ENCODE measurements at regions not wholly inside any gene's neighbourhood (a gene's known extent, or its start where the extent isn't known, plus 50 kb on each side); places are given as distances from the start of the nearest gene placed in this dataset.

DNA sequence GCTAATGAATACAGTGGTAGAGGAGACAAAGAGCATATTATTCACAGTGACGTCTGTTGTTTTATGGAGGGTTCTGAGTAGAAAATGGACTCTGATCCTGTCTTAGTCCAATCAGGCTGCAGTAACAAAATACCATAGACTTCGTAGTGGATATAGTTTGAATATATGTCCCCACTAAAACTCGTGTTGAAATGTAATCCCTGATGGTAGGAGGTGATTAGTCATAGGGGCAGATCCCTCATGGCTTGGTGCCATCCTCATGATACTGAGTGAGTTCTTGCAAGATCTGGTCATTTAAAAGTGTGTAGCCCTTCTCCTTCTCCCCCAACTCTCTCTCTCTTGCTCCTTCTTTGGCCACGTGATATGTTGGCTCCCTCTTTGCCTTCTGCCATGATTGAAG, 82.5 kb downstream of the CD83 start:
- TF ChIP-seq CTCF (IDR thresholded peaks at IDR 0.05 in 2 of 3, conservative IDR thresholded peaks at IDR 0.05 in 1 of 3; ENCODE audit: control insufficient read depth in 2 of 3, extremely low read depth in 1 of 3, insufficient read depth in 1 of 3, low read depth in 3 of 3, low read length in 3 of 3) (no peak), MAX (IDR thresholded peaks at IDR 0.05; ENCODE audit: low read depth, low read length) (no peak), HDAC2 (IDR thresholded peaks at IDR 0.05) (no peak), RAD51 (IDR thresholded peaks at IDR 0.05) (no peak), GATAD2B (conservative IDR thresholded peaks at IDR 0.05; ENCODE audit: low read depth) (no peak), CREB1 (IDR thresholded peaks at IDR 0.05; ENCODE audit: low read depth) (no peak), YY1 (IDR thresholded peaks at IDR 0.05; ENCODE audit: low read depth, low read length) (no peak), NR2F1 (conservative IDR thresholded peaks at IDR 0.05) (no peak), POLR2A (IDR thresholded peaks at IDR 0.05; ENCODE audit: low read depth, low read length) (no peak)
- TF ChIP-seq, protein P1, sequence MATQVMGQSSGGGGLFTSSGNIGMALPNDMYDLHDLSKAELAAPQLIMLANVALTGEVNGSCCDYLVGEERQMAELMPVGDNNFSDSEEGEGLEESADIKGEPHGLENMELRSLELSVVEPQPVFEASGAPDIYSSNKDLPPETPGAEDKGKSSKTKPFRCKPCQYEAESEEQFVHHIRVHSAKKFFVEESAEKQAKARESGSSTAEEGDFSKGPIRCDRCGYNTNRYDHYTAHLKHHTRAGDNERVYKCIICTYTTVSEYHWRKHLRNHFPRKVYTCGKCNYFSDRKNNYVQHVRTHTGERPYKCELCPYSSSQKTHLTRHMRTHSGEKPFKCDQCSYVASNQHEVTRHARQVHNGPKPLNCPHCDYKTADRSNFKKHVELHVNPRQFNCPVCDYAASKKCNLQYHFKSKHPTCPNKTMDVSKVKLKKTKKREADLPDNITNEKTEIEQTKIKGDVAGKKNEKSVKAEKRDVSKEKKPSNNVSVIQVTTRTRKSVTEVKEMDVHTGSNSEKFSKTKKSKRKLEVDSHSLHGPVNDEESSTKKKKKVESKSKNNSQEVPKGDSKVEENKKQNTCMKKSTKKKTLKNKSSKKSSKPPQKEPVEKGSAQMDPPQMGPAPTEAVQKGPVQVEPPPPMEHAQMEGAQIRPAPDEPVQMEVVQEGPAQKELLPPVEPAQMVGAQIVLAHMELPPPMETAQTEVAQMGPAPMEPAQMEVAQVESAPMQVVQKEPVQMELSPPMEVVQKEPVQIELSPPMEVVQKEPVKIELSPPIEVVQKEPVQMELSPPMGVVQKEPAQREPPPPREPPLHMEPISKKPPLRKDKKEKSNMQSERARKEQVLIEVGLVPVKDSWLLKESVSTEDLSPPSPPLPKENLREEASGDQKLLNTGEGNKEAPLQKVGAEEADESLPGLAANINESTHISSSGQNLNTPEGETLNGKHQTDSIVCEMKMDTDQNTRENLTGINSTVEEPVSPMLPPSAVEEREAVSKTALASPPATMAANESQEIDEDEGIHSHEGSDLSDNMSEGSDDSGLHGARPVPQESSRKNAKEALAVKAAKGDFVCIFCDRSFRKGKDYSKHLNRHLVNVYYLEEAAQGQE (IDR thresholded peaks at IDR 0.05; ENCODE audit: low read depth, low read length) = no peak

Measured in GM12878 (cell line).